Right cardiac atrium (tissue), 5 donors: ENCODE measurements at regions not wholly inside any gene's neighbourhood (a gene's known extent, or its start where the extent isn't known, plus 50 kb on each side); places are given as distances from the start of the nearest gene placed in this dataset.
A peak's percentile ranks its signal among the peaks of the same experiment; 100 is the strongest.

Source experiments
- ATAC-seq, 2 donors: fragments of 200-7000 bp; cut with Tn5 transposase; one replicate each; pipeline versions ENCODE4 v1.8.0 to v1.9.1; 2020; ENCODE audit warnings: moderate library complexity in 2 of 2, mild to moderate bottlenecking in 1 of 2
- DNase-seq, 3 donors: peaks; one replicate each; pipeline ENCODE4 v3.0.0-alpha.2; 2020
- H3K27ac ChIP-seq: one replicate; pipeline ENCODE4 v1.5.1; 2013; ENCODE audit warnings: mild to moderate bottlenecking, low read length, control low read depth, moderate library complexity
- H3K27me3 ChIP-seq: one replicate; pipeline ENCODE4 v1.6.1; 2013; ENCODE audit not compliant: control insufficient read depth, insufficient read depth
- H3K4me1 ChIP-seq: one replicate; pipeline ENCODE4 v1.6.1; 2013; ENCODE audit warnings: low read length; ENCODE audit not compliant: control insufficient read depth, insufficient read depth
- H3K4me3 ChIP-seq: one replicate; pipeline ENCODE4 v1.5.1; 2013; ENCODE audit warnings: low read length, control low read depth
- H3K9me3 ChIP-seq: one replicate; pipeline ENCODE4 v1.6.1; 2013; ENCODE audit warnings: low read length; ENCODE audit not compliant: control insufficient read depth
- WGBS: extraction: QIAGEN DNeasy Blood & Tissue Kit; methylation state at CpG from one replicate; pipeline ENCODE4 v1.1.7; 2013; 5-methylcytosine and 5-hydroxymethylcytosine counted together
- intact Hi-C, 4 donors: fragments of 100-400 bp; cut with DNase I; formaldehyde crosslinking; loops; one replicate each; pipeline versions ENCODE4 v1.11.0 to v1.14.0; 2022 to 2023
- donor health status: healthy with polysubstance abuse.
- donor health status: DM: no; HTN: yes; CAD: no.
- donor health status: DM: no; HTN: no; CAD: no.
- donor health status: DM: no; HTN: yes; CAD: no; lungs with severe emphysema.
- donor health status: DM: yes; HTN: yes; CAD: no.

- ATAC-seq (no peak), DNase-seq (no peak)
- H3K9me3 ChIP-seq, result no peaks in the 10 kb centered on the region
- H3K4me3 ChIP-seq, result no peak overlapping the region
- intact Hi-C loops, result loop anchor here in 3 of 4 donors (5.0 to 10.0 kb wide), 3 partner anchors 43 to 185 kb away; partner anchors contain the start of gene ZNF532 (in 2 of the 3)
- peaks cover 2% of the 10 kb centered on the region for H3K4me1 ChIP-seq
- 78% methylated on average over 14 of the region's 14 CpGs for whole genome bisulfite sequencing
- H3K27me3 ChIP-seq, result no peaks in the 10 kb centered on the region
- no peak overlapping the region for H3K27ac ChIP-seq
These were observed 89.7 kb upstream of the SEC11C start for GRCh38 chr18:59049721-59050660.

- Histone ChIP-seq H3K27ac (no peak overlapping the region), H3K27me3 (no peaks in the 10 kb centered on the region), H3K4me1 (peaks cover 2% of the 10 kb centered on the region), H3K4me3 (no peak overlapping the region), H3K9me3 (no peaks in the 10 kb centered on the region)
- DNase-seq, result no peak
- intact Hi-C loops, result loop anchor here in 3 of 4 donors (5.0 to 10.0 kb wide), 3 partner anchors 43 to 186 kb away; partner anchors contain the start of gene ZNF532 (in 2 of the 3)
- WGBS, result 88% methylated on average over 3 of the region's 3 CpGs
- no peak for ATAC-seq
These were observed 89.0 kb upstream of the SEC11C start for GRCh38 chr18:59050661-59051057.

- no peak overlapping the region for H3K27ac ChIP-seq
- intact Hi-C loops, result loop anchor here in 3 of 4 donors (5.0 to 10.0 kb wide), 3 partner anchors 44 to 187 kb away; partner anchors contain the start of gene ZNF532 (in 2 of the 3)
- peak; percentile 30 to 66 for ATAC-seq
- peaks cover 2% of the 10 kb centered on the region for H3K4me1 ChIP-seq
- peak in 2 of 3 donors; percentile 56 to 57 for DNase-seq
- no peaks in the 10 kb centered on the region for H3K27me3 ChIP-seq
- 69% methylated on average over 12 of the region's 12 CpGs for WGBS
- no peaks in the 10 kb centered on the region for H3K9me3 ChIP-seq
- H3K4me3 ChIP-seq, result no peak overlapping the region
These were observed 88.1 kb upstream of the SEC11C start for GRCh38 chr18:59051470-59052165.

- no peak overlapping the region for H3K27ac ChIP-seq
- no peaks in the 10 kb centered on the region for H3K27me3 ChIP-seq
- no peaks in the 10 kb centered on the region for H3K9me3 ChIP-seq
- intact Hi-C loops, result loop anchor here in 3 of 4 donors (5.0 to 10.0 kb wide), 3 partner anchors 46 to 188 kb away; partner anchors contain the start of gene ZNF532 (in 2 of the 3)
- no peak for DNase-seq
- 61% methylated on average over 6 of the region's 6 CpGs for WGBS
- no peak for ATAC-seq
- peaks cover 4% of the 10 kb centered on the region for H3K4me1 ChIP-seq
- no peak overlapping the region for H3K4me3 ChIP-seq
These were observed 86.5 kb upstream of the SEC11C start for GRCh38 chr18:59052965-59053820.

GRCh38 chr18:59054496-59055287 lies 85.0 kb upstream of the SEC11C start:
- H3K4me1 ChIP-seq, result peaks cover 2% of the 10 kb centered on the region
- no peaks in the 10 kb centered on the region for H3K9me3 ChIP-seq
- H3K27me3 ChIP-seq, result no peaks in the 10 kb centered on the region
- peak in 1 of 2 donors; percentile 34 for ATAC-seq
- H3K27ac ChIP-seq, result no peak overlapping the region
- intact Hi-C loops, result loop anchor here in 3 of 4 donors (5.0 to 10.0 kb wide), 5 partner anchors 47 to 272 kb away; partner anchors contain the start of gene ZNF532 (in 2 of the 3)
- no peak overlapping the region for H3K4me3 ChIP-seq
- WGBS, result 59% methylated on average over 7 of the region's 7 CpGs
- DNase-seq, result no peak

- no peaks in the 10 kb centered on the region for H3K9me3 ChIP-seq
- DNase-seq, result no peak
- no peaks in the 10 kb centered on the region for H3K27me3 ChIP-seq
- H3K4me1 ChIP-seq, result peaks cover 2% of the 10 kb centered on the region
- H3K4me3 ChIP-seq, result no peak overlapping the region
- ATAC-seq, result no peak
- WGBS, result 91% methylated on average over 4 of the region's 4 CpGs
- no peak overlapping the region for H3K27ac ChIP-seq
- intact Hi-C loops, result loop anchor here in 3 of 4 donors (2.0 to 10.0 kb wide), 5 partner anchors 51 to 273 kb away; partner anchors contain the start of gene ZNF532 (in 2 of the 3)
These were observed 84.2 kb upstream of the SEC11C start for GRCh38 chr18:59055345-59056032.

GRCh38 chr18:59056706-59057492 lies 82.8 kb upstream of the SEC11C start:
- H3K4me3 ChIP-seq, result no peak overlapping the region
- H3K9me3 ChIP-seq, result no peaks in the 10 kb centered on the region
- peak; percentile 20 to 71 for ATAC-seq
- 63% methylated on average over 15 of the region's 15 CpGs for WGBS
- intact Hi-C loops, result loop anchor here in 3 of 4 donors (2.0 to 10.0 kb wide), 5 partner anchors 52 to 275 kb away; partner anchors contain the start of gene ZNF532 (in 2 of the 3)
- no peak overlapping the region for H3K27ac ChIP-seq
- peaks cover 2% of the 10 kb centered on the region for H3K4me1 ChIP-seq
- peak; percentile 70 to 90 (median 84) for DNase-seq
- no peaks in the 10 kb centered on the region for H3K27me3 ChIP-seq

GRCh38 chr18:59057493-59057795 lies 82.2 kb upstream of the SEC11C start:
- no peaks in the 10 kb centered on the region for H3K27me3 ChIP-seq
- no peaks in the 10 kb centered on the region for H3K9me3 ChIP-seq
- no peak overlapping the region for H3K27ac ChIP-seq
- peaks cover 2% of the 10 kb centered on the region for H3K4me1 ChIP-seq
- WGBS, result 90% methylated on average over 4 of the region's 4 CpGs
- no peak overlapping the region for H3K4me3 ChIP-seq
- DNase-seq, result no peak
- intact Hi-C loops, result loop anchor here in 3 of 4 donors (2.0 to 10.0 kb wide), 5 partner anchors 53 to 275 kb away; partner anchors contain the start of gene ZNF532 (in 2 of the 3)
- ATAC-seq, result no peak

- Histone ChIP-seq H3K27me3 (no peaks in the 10 kb centered on the region), H3K4me3 (no peak overlapping the region), H3K27ac (no peak overlapping the region), H3K4me1 (peaks cover 2% of the 10 kb centered on the region), H3K9me3 (no peaks in the 10 kb centered on the region)
- 44% methylated on average over 4 of the region's 4 CpGs for WGBS
- intact Hi-C loops, result loop anchor here in 3 of 4 donors (2.0 to 10.0 kb wide), 6 partner anchors 53 to 276 kb away; partner anchors contain the start of gene ZNF532 (in 2 of the 3)
- no peak for ATAC-seq
- no peak for DNase-seq
These were observed 81.7 kb upstream of the SEC11C start for GRCh38 chr18:59057969-59058368.
